HG03159 (cell line): ENCODE measurements at regions not wholly inside any gene's neighbourhood (a gene's known extent, or its start where the extent isn't known, plus 50 kb on each side); places are given as distances from the start of the nearest gene placed in this dataset.

Experiments
- ATAC-seq: cut with Tn5 transposase; IDR thresholded peaks from one replicate; pipeline ENCODE4 v1.9.1; 2021; ENCODE audit warnings: mild to moderate bottlenecking, moderate library complexity; ENCODE audit not compliant: unreplicated experiment

DNA sequence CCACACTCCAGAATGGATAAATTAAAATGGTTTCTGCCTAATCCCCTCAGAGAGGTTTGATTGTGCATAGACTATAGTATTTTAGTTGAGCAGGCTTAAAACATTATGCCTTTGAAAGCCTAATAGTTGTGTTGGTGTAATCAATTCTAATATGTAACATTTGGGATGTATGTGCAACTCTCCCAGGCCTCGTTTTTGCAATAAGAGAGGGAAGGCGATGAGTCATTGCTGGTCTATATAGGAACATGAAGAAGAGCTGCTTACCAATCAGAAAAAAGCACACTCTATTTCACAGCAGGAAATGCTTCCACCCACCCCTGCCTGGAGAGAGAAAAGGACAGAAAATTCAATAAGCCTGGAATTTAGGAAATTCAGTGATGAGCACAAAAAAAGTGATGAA, 1424.0 kb upstream of the PIK3C3 start:
- ATAC-seq, result no peak

DNA sequence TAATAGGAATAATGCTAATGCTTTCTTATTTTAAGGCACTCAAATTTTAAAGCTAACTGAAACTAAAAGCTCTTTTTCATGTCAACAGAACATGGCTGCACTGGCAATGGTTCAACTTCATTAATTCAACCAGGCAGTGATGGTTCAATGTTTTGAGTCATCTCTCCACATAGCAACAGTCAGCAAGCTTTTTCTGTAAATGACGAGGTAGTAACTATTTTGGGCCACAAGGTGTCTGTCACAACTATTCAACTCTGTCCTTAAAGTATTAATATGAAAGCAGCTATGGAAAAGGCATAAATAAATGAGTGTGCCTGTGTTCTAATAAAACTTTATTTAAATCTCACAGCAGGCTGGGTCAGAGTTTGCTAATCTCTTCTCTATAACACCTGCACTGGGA, 1425.6 kb upstream of the PIK3C3 start:
- no peak for ATAC-seq

DNA sequence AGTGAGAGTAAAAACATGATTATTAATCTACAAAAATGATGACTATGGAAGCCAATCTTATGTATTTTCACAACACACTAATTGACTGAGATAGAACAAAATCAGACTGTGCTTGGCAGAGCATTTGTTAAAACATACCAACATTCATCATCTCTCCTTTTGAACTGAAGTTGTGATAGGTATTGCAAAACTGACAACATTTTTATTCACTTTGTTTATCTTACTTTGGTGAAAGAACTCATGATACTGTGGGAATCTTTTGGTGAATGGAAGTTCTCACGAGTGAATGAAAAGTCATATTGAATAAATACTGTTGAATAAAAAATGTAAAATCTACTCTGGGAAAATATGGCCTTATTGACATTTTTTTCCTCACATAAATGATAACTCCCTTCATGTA, 1430.2 kb upstream of the PIK3C3 start:
- ATAC-seq, result no peak

DNA sequence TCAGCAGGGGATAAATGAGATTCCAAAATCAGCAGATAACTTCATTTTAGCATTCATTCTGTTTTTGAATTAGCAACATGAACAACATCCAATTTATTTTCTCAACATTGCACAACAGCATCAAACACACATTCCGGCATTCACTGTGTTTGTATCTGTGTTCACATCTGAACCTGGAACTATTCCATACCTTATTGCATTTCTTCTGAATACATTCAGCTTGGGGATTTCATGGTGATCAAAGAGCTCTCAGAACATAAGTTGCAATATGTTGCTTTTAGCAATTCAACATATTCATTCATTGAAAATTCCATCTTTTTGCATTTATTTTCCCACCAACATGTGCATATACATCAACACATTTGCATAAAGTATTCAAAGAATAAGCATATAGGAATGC, 1431.7 kb upstream of the PIK3C3 start:
- no peak for ATAC-seq

DNA sequence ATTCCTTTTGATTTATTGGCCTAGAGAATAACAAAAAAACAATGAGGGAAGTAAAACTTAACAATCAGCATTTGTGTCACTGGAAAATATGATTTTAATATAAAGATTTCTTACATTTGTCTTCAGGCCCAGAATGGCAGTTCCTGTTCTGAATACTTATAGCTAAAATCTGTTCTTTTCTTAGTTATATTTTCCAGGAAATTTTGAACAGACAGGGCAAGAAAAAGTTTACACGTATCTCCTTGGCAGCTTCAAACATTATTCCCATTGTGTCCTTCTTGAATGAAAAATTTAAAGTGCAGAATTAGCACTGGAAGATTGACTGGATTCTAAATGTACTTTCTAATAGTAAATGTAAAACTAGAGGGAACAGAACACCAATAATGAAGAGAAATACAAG, 1454.0 kb upstream of the PIK3C3 start:
- ATAC-seq, result no peak

DNA sequence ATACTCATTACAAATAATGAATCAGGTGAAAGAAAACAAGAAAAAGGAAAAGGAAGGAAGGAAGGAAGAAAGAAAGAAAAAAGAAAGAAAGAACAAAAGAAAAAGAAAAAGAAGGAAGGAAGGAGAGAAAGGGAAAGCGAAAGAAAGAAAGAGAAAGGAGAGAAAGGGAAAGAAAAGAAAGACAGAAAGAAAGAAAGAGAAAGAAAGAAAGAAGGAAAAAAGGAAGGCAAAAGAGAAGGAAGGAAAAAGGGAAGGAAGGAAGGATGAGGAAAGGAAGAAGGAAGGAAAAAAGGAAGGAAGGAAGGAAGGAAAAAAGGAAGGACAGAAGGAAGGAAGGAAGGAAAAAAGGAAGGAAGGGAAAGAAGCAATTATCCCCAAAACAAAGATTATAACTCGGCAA, 1460.4 kb upstream of the PIK3C3 start:
- ATAC-seq, result no peak

DNA sequence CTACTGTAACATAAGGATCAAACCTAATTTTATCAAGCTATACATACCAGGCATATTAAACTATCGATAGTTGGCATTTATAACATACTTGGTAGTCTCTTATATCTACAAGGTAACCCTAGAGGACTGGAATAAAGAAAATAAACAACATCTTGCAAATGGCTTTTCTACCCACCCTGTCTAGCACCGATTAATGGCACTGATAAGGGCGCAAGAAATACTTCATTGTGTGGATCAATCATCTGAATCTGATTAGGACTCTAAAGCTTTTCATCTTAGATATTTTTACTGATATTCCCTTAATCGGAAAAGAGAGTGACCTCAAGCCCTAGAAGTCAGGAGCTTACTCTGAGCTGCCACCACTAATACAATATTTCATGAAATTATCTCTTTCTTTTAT, 1461.7 kb upstream of the PIK3C3 start:
- no peak for ATAC-seq

- no peak for ATAC-seq
These were observed 1465.7 kb upstream of the PIK3C3 start for GRCh38 chr18:40489301-40489700.

DNA sequence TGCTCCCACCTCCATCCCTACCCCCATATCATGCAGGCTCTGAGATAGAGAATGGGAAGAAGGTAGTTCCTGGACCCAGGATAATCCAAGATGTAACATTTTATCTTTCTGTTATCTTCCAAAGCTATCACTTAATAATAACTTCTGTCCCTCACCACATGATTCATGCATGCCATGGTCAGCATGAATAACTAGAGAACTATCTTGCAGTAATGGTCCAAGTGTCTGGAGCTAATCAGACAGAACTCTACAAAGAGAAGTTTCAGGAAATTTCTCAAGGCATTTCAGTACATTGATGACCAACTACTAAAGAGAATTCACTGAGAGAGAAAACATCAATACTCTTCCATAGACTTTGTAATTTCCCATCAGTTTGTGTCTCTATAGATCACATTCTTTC, 1469.7 kb upstream of the PIK3C3 start:
- ATAC-seq, result no peak

- ATAC-seq, result no peak
These were observed 1481.6 kb upstream of the PIK3C3 start for GRCh38 chr18:40473221-40474029.

DNA sequence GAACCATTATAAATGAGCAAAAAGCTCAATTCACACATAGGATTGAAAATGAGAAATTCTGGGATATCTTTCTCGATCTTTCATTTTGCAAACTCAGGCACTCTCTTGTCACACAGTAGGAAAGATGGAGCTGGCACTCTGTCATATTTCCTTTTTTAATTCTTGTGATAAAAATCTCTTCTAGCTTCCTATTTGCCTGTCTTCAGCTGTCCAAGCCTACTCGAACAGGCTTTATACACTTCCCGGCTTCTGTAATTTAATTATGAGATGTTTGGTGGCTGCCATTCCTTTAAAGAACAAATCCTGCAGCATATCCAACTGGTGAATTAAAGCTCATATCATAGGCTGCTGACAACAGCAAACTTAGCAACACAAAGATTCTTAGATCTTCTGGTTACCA, 1484.3 kb upstream of the PIK3C3 start:
- ATAC-seq, result no peak

GRCh38 chr18:40469851-40470250, 1485.2 kb upstream of the PIK3C3 start:
- no peak for ATAC-seq

GRCh38 chr18:40469316-40469715, 1485.7 kb upstream of the PIK3C3 start:
- ATAC-seq, result no peak

- ATAC-seq, result no peak
These were observed 1491.0 kb upstream of the PIK3C3 start for GRCh38 chr18:40464032-40464431.

DNA sequence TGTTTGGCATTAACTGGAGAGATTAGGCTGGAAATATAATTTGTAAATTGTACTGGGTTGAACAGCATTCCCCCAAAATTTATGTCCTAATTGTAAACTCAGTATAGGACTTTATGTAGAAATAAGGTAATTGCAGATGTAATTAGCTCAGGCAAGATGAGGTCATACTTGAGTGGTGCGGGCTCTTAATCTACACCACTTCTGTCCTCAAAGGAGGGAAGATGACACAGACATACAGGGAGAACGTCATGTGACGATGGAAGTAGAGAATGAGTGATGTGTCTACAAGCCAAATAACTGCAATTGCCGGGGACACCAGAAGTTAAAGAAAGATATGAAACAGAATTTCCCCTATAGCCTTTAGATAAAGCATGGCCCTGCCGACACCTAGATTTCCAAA, 1501.1 kb upstream of the PIK3C3 start:
- no peak for ATAC-seq

DNA sequence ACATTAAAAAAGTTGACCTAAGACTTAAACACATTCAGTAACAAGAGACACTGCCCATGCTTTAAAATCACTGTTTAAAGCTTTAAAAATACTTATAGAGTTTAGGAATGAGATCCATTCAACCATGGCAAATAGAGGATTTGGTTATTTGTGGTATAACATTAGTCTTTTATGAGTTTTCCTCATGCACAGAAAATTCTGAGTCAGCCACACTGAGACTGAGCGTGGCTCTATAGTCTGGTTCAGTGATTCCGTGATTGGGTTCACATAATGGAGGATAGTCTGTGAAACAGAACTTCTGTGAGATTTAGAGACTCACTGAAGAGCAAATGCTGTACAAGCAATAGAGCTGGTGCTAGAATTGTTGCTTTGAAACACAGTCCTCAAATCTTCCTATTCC, 1502.4 kb upstream of the PIK3C3 start:
- ATAC-seq, result no peak

DNA sequence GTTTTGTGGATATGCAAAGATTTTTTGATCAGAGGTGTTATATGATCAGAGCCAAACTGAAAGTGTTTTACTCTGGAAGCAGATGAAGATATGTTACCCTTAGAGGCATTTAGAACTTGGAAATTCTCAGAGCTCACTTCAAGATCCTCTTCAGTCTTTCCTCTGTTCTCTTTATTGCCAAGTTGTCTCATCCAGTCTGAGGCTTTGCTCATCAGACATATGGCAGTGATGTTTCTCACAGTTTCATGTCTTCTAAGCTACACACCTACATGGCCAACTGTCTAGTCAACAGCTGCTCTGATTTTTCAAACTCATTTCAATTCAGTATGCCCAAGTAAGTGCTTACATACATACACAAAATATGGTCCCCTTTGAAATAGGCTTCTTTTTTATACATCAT, 1504.3 kb upstream of the PIK3C3 start:
- no peak for ATAC-seq

DNA sequence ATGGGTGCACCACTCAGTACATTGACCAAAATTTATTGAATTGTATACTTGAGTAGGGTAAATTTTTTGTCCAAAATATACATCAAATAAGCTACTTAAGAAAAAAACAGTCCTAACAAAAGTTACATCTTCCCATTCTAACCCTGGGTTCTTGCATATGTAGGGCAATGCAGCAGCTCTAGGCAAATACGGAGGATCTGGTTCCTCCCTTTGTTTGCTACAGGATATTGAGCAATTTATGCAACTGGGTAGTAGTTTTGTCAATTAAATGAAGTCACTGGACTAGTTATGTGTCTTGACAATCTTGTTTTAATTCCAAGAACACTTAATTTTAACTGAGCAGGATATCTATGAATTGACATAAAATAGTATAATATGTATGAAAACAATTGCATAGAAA, 1507.2 kb upstream of the PIK3C3 start:
- ATAC-seq, result no peak

DNA sequence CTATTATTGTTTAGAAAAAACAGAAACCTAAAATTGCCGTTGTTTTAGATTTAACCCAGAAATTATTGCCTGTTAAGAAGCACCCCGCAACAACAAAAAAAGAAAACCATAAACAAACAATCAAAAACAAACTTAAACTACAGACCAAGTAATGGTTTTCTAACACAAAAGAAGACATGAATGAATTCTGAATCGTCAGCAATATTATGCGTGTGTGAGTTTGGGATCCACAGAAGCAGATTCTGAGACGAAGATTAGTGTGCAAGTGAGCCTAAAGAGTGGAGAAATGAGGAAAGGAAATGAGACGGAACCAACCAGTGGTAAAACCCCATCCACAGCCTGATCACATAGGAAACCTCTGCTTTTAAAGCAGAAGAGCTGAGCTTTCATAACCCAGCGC, 1514.9 kb upstream of the PIK3C3 start:
- no peak for ATAC-seq

GRCh38 chr18:40437517-40437916, 1517.5 kb upstream of the PIK3C3 start:
- no peak for ATAC-seq

DNA sequence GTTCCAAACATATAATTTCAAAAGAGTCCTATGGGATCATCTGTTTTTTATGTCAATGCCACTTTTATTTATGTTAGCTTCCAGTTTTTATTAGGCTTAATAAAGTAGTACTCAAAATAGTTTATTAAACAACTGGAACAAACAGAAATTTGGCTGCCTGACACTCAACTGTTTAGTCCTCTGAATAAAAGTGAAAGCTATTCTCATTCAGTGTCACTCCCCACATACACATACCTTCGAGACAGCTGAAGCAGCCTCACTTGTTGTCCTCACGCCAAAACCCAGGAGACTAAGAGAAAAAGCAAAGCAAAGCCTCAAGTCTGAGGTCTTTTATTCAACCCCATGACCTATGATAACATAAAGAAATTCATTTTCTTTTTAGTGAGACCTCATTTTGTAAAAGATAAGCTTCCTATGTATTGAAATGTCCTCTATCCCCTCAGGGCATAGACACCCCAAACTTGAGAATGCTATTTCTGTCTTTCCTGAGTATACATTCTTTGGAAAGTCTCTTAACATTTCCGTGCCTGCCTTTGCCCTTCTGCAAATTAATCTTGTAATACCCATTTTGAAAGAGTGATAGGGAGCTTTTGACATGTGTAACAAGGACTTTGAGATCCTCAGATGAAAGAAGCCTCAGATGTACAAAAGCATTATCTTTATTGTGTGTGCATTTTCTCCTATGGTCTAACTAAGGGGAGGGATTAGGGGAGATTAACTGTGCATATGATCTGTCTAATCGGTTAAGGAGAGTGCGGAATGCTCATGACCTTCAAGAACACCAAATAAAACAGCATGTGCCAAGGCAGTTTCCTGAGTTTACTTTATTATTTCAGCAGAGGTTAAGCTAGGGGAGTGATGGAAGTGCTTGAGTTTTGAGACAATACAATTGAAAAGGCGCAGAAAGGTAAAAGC, 1523.7 kb upstream of the PIK3C3 start:
- no peak for ATAC-seq

DNA sequence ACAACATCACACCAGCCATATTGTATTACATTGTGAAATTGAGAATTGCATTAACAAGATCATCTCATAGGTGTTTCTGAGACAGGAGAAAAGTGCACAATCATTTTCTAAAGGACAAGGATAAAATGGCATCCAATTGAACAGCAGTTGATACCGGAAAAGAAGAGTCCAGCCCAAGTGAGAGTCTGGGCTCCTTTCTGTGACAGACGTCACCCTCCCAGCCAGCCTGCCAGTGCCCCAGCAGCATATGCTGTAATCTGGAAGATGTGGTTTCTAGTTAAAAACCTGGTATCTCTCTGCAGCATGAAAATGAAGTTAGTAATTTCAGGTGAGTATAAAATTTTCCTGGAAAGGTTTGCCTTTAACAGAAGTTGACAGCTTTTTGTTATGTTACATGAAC, 1531.7 kb upstream of the PIK3C3 start:
- ATAC-seq, result no peak
